Activated naive CD4-positive, alpha-beta T cell treated with anti-CD3 and anti-CD28 coated beads, Interleukin-2, amount 50 U/mL, for 24 hours (primary cell): ENCODE measurements at regions not wholly inside any gene's neighbourhood (a gene's known extent, or its start where the extent isn't known, plus 50 kb on each side); places are given as distances from the start of the nearest gene placed in this dataset.

Experiments
- H3K27ac Mint-ChIP-seq: one replicate; pipeline ENCODE4 v1.8.0; 2021; ENCODE audit warnings: mild to moderate bottlenecking, mixed read lengths
- H3K27me3 Mint-ChIP-seq: one replicate; pipeline ENCODE4 v1.8.0; 2021; ENCODE audit warnings: mixed read lengths
- H3K36me3 Mint-ChIP-seq: one replicate; pipeline ENCODE4 v1.8.0; 2021; ENCODE audit warnings: mixed read lengths
- H3K4me1 Mint-ChIP-seq: one replicate; pipeline ENCODE4 v1.8.0; 2021; ENCODE audit warnings: mixed read lengths
- H3K4me3 Mint-ChIP-seq: one replicate; pipeline ENCODE4 v1.8.0; 2021; ENCODE audit warnings: mild to moderate bottlenecking, mixed read lengths
- H3K9me3 Mint-ChIP-seq: one replicate; pipeline ENCODE4 v1.8.0; 2021; ENCODE audit warnings: mixed read lengths

DNA sequence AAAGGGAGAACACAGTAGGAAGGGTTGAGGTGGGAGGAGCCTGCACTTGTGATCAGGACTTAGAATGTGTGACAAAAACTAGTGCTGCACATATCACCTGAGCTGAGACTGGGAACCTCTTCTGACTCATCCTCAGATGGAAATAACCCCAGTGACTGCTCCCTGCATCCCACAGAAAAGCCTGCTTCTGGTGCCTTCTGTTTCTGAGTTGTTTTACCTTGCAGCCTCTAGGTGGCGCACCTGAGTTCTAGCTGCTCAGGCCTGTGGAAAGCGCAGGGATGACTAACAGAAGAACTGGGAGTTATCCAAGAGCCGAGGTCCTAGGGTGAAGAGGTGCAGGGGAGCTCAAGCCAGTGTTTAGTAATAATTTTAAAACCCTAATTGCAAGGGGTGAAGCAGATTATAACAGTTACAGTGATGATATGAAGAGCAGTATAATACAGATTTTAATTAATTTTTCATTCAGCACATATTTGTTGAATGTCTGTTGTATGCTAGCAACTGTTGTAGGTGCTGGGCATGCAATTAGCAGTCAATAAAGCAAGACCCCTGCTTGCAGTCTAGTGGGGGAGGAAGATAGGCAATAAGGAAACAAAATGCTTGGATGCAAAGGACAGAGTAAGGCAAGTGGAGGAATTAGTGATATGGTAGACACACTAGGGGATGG lies 302.5 kb downstream of the DHX35 start:
- Mint-ChIP-seq H3K36me3 (no peaks in the 10 kb centered on the region), H3K27me3 (peaks cover 5% of the 10 kb centered on the region), H3K4me1 (no peaks in the 10 kb centered on the region), H3K4me3 (no peak overlapping the region), H3K9me3 (no peaks in the 10 kb centered on the region), H3K27ac (no peak overlapping the region)

DNA sequence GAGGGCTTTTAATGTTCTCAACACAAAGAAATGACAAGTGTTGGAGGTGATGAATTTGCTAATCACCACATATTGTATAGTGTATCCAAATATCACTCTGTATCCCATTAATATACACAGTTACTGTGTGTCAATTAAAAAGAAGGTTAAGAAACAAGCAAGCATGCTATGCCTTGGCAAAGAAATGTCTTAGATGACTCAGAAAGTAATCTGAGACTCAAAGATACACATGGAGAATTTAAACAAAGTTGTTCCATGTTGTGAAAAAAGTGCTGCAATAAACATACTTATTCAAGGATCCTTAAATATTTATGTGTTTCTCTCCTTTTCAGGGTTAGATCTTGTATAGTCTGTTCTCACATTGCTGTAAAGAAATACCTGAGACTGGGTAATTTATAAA lies 300.9 kb downstream of the DHX35 start:
- Mint-ChIP-seq H3K27ac (no peak overlapping the region), H3K9me3 (no peaks in the 10 kb centered on the region), H3K36me3 (no peaks in the 10 kb centered on the region), H3K4me1 (no peaks in the 10 kb centered on the region), H3K4me3 (no peak overlapping the region), H3K27me3 (peaks cover 5% of the 10 kb centered on the region)

DNA sequence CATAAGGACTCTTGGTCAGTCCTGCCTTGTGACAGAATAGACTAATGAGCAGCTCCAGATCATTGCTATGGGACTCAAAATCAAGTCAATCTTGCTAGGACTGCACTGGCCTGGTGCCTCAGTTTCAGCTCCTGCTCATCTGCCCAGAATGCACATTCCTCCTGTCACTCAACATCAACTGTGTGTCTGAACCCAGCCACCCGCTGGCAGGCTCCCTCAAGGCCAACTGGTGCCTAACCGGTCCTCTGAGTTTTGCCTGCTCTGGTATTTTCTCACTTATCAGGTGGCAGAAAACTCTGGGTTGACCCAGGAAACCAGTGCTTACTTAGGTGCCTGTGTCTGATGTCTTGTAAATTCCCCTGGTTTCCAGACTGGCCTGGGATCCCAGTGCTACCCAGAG lies 297.7 kb downstream of the DHX35 start:
- Mint-ChIP-seq H3K27me3 (peaks cover 5% of the 10 kb centered on the region), H3K27ac (no peak overlapping the region), H3K4me1 (no peaks in the 10 kb centered on the region), H3K9me3 (no peaks in the 10 kb centered on the region), H3K4me3 (no peak overlapping the region), H3K36me3 (no peaks in the 10 kb centered on the region)

DNA sequence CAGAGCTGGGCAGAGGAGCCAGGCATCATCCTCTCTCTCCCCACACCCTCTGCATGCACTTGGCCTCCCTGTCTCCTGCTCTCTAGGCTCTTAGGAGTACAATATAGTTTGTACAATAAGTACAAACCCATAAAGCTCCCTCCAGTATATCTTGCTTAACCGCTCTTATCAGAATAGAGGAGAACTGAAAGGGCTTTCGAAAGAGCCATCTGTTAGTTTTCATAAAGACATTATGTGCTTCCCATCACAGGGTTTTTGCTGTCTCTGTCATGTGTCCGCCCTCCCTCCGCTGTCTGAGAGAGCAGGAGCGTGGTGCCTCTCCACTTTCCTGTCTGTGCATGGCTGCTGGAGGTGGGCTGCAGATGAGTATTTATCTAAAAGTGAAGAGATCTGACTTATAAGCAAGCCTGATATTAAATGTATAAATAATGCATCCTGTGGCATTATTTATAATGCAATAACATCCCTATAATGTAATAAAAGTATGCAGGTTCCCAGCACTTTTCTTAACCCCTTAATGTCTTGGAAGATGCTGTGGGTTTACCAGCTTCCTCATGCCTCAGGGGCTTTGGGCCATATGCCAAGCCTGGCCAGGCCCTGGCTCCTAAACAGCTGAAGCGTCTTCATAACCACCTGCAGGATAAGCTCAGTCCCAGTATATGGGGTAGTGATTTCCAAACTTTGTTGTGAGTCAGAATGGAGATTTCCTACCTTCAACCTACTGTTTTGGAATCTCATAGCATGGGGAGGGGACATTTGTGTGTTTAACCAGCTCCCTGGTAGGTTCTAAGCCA lies 297.1 kb downstream of the DHX35 start:
- no peaks in the 10 kb centered on the region for H3K9me3 Mint-ChIP-seq
- H3K36me3 Mint-ChIP-seq, result no peaks in the 10 kb centered on the region
- H3K4me1 Mint-ChIP-seq, result no peaks in the 10 kb centered on the region
- H3K27me3 Mint-ChIP-seq, result peaks cover 5% of the 10 kb centered on the region
- H3K4me3 Mint-ChIP-seq, result no peak overlapping the region
- H3K27ac Mint-ChIP-seq, result no peak overlapping the region

DNA sequence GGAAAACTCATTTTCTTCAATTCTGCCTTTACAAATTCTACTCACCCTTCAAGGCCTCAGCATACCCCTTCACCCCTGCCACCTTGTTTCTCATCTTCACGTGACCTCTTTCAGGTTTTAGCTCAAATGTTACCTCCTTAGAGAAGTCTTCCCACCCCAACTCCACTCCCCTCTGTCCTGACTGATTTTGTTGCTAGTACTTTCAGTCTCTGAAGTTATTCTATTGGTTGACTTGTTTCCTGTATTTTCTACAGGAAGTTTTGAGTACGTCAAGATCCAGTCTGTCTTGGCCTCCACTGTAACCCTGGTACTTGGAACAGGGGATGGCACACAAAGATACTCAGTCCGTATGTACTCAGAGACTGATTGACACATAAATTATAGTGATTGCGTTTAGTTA lies 296.1 kb downstream of the DHX35 start:
- Mint-ChIP-seq H3K4me1 (no peaks in the 10 kb centered on the region), H3K36me3 (no peaks in the 10 kb centered on the region), H3K27ac (no peak overlapping the region), H3K4me3 (no peak overlapping the region), H3K9me3 (no peaks in the 10 kb centered on the region), H3K27me3 (peaks cover 5% of the 10 kb centered on the region)

DNA sequence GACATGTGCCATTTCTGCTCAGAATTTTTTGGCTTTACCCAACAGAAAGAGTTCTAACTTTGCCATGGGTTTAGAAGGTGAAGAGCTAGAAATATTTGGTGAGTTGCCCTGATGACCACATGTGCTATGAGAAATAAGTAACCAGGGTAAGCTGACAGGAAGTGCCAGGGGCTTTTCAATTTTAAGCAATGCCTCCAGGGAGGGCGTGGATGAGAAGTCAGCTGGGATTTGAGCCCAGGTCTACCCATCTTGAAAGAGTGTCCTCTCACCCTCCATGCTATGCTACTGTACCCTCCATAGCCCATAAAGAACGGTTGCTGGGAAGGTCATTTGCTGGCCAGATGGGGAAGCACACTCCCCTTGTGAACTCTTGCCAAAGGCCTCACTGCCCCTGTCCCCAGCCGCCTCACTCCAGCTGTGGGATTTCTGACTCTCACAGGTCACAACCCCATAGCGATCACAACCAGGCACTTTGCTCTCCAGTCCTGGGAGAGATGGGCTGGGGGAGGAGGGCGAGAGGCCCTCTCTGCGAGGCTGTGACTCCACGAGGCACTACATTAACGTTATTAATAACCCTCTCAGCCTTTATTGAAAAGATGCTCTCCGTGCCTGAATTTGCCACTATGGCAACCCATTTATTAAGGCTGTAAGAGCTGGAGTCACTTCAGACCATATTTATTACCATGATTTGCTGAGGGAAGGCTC lies 291.1 kb downstream of the DHX35 start:
- Mint-ChIP-seq H3K36me3 (no peaks in the 10 kb centered on the region), H3K4me1 (no peaks in the 10 kb centered on the region), H3K9me3 (no peaks in the 10 kb centered on the region), H3K27ac (no peak overlapping the region), H3K27me3 (no peaks in the 10 kb centered on the region), H3K4me3 (no peak overlapping the region)

DNA sequence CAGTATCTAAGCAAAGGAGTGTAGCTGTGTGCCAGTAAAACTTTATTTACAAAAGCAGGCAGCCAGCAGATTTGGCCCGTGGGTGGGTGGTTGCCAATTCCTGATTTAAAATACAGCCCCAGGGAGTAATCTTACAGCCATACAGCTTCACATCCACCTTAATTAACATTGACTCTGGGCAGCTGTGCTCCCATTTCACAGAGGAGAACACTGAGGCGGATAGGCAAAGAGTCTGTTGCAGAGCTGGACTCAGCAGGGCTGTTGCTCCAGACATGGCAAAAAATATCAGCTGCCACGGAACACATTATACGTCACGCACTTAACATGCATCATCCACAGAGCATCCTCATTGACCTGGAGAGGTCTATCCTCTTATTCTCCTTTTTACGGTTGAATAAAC lies 289.9 kb downstream of the DHX35 start:
- H3K27ac Mint-ChIP-seq, result no peak overlapping the region
- H3K27me3 Mint-ChIP-seq, result no peaks in the 10 kb centered on the region
- H3K36me3 Mint-ChIP-seq, result no peaks in the 10 kb centered on the region
- H3K4me1 Mint-ChIP-seq, result no peaks in the 10 kb centered on the region
- H3K9me3 Mint-ChIP-seq, result no peaks in the 10 kb centered on the region
- H3K4me3 Mint-ChIP-seq, result no peak overlapping the region

DNA sequence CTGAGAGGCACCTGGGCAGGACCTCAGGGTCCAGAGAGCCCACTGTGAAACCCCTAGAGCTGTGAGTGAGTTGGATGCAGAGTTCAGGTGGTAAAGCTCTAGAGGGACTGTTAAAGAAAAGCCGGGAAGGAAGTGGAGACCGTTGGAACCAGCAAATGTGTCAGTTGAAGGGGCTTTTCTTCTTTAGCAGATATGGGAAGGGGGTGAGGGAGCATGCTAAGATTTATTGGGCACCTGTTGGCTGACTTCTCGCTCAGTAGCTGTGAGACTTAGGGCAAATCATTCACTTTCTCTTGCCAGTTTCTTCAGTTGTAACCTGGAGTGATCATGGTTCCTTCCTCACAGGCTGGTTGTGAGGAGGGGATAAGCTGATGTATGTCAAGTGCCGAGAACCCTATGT lies 287.7 kb downstream of the DHX35 start:
- no peaks in the 10 kb centered on the region for H3K9me3 Mint-ChIP-seq
- no peak overlapping the region for H3K27ac Mint-ChIP-seq
- no peaks in the 10 kb centered on the region for H3K36me3 Mint-ChIP-seq
- H3K27me3 Mint-ChIP-seq, result no peaks in the 10 kb centered on the region
- peaks cover 7% of the 10 kb centered on the region for H3K4me1 Mint-ChIP-seq
- no peak overlapping the region for H3K4me3 Mint-ChIP-seq

DNA sequence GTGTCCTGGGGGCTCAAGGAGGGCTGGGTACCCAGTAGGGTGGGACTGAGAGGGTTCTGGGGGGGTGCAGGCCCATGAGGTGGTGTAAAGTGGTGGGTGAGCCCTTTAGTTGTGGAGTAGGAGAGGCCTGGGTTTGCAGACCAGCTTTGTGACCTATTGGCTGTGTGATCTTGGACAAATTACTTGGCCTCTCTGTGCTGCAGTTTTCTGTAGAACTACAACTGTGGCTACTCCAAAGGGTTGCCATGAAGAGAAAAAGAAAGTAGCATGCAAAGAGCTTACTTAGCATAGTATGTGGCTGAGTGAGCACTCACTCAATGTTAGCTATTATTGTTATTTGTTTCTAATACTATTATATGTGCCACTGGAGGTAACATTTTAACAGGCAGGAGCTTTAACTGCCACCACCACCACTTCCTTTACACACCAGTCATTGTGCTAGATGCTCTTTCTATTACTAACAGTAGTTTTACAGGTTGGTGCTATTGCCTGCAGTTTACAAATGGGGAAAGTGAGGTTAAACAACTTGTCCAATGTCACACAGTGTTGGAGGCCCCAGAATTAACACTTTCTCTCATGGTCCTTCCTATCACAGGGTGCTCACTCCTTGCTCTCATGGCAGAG lies 286.8 kb downstream of the DHX35 start:
- Mint-ChIP-seq H3K36me3 (no peaks in the 10 kb centered on the region), H3K4me1 (peaks cover 7% of the 10 kb centered on the region), H3K4me3 (no peak overlapping the region), H3K27ac (no peak overlapping the region), H3K27me3 (peaks cover 1% of the 10 kb centered on the region), H3K9me3 (no peaks in the 10 kb centered on the region)

DNA sequence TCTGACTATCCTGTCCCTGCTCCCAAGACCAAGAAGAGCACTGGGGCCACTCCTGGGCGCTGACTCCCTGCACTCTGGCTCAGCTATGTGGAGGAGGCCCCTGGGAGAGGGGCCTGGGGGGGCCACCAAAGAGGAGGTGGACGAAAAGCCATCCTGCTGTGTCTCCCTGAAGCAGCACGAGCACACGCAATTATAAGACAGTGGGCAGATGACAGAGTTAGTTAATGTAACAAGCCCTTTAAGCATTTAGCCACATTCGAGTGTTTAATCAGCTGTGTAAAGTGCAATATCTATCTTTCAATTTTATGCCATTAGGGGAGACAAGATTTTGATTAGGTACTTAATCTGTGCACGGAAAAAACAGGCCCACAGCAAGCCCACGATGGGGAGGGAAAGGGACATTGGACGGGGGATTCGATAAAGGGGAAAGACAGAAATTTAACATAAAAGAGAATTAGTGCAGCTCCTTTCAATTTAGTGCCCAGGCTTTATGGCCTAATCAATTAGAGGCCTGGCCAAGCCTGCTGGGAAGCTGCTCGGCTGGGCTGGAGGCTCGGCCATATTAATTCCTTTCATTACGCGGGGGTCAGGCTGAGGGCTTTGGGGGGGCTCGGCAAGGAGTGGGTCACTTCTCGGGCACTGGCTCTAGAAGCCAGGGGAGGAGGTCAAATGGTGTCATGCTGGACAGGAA lies 286.2 kb downstream of the DHX35 start:
- Mint-ChIP-seq H3K4me1 (peaks cover 7% of the 10 kb centered on the region), H3K4me3 (no peak overlapping the region), H3K27ac (no peak overlapping the region), H3K36me3 (no peaks in the 10 kb centered on the region), H3K9me3 (no peaks in the 10 kb centered on the region), H3K27me3 (peaks cover 2% of the 10 kb centered on the region)

DNA sequence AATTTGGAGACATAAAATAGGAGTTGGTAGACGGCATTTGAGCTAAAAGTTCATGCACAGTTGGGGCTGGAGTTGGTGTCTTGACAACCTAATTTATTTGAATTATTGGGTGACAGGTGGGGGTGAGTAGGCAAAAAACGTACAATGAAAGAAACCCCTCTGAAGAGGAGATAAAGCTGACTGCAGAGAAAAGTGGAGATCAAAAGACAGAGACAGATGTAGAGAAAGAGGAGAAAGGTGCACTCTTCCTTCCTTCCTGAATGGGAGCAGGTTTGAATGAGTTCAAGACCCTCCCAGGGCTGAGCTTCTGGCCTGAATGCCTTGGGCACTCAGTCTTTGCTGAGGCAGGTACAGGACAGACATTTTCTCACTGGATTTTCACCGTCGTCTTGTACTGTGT lies 284.3 kb downstream of the DHX35 start:
- Mint-ChIP-seq H3K4me1 (peaks cover 7% of the 10 kb centered on the region), H3K36me3 (no peaks in the 10 kb centered on the region), H3K27me3 (peaks cover 2% of the 10 kb centered on the region), H3K27ac (no peak overlapping the region), H3K9me3 (no peaks in the 10 kb centered on the region), H3K4me3 (no peak overlapping the region)

DNA sequence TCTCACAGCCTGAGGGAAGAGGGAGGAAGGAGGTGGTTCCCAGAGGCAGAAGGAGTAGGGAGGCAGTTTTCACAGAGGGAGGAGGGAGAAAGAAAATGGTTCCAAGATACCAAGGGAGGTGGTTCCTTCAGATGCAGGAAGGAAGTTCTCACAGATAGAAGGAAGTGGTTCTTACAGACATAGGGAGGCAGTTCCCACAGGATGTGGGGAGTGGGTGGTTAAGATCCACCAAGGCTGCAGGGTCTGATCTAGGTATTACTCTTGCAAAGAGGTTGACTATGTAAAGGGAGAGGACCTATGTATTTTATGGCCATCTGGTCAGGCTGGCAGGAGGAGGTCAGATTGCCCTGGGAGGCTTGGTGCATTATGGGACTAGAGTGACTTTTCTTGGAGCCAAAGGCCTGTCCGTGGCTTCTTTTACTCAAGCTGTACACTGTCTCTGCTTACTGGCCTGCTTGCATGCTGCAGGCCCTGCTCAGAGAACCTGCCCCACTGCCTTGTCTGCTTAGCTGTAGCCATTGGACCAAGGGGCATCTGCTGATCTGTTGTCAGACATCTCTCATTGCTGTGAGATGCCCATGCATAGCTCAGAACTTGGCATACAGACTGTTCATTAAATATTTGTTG lies 283.7 kb downstream of the DHX35 start:
- Mint-ChIP-seq H3K36me3 (no peaks in the 10 kb centered on the region), H3K27me3 (peaks cover 2% of the 10 kb centered on the region), H3K9me3 (no peaks in the 10 kb centered on the region), H3K4me1 (peaks cover 7% of the 10 kb centered on the region), H3K4me3 (no peak overlapping the region), H3K27ac (no peak overlapping the region)

DNA sequence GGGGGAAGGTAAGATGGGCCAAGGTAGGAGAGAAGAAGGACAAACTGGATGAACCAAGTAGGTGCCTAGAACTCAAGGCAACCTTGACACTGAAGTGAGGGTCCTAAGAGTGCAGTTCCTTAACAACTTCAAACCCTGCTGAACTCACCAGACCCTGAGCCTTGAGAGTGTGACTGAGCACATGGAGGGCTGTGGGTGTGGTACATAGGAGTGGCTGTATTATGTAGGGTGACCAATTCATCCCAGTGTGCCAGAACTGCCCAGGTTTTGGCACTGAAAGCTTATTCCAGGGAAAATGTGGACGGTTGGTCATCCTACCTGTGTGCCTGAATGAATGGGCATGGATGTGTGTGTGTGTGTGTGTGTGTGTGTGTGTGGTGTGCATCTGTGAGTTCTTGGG lies 281.8 kb downstream of the DHX35 start:
- H3K27ac Mint-ChIP-seq, result no peak overlapping the region
- H3K36me3 Mint-ChIP-seq, result no peaks in the 10 kb centered on the region
- no peaks in the 10 kb centered on the region for H3K9me3 Mint-ChIP-seq
- no peak overlapping the region for H3K4me3 Mint-ChIP-seq
- H3K4me1 Mint-ChIP-seq, result peaks cover 7% of the 10 kb centered on the region
- peaks cover 2% of the 10 kb centered on the region for H3K27me3 Mint-ChIP-seq

DNA sequence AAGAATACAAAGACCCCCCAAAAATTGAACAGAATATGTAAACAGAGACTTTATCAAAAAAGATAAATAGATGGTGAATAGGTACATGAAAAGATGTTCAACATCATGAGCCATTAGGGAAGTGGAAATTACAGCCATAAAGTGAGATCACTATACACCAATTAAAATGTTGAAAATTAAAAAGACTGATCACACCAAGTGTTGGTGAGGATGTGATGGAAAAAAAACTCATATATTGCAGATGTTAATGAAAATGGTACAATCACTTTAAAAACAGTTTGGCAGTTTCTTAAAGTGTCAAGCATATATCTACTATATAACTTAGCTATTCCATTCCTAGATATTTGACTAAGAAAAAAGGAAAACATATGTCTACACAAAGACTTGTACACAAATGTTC lies 280.5 kb downstream of the DHX35 start:
- Mint-ChIP-seq H3K36me3 (no peaks in the 10 kb centered on the region), H3K27ac (no peak overlapping the region), H3K27me3 (peaks cover 2% of the 10 kb centered on the region), H3K4me3 (no peak overlapping the region), H3K9me3 (no peaks in the 10 kb centered on the region), H3K4me1 (peaks cover 7% of the 10 kb centered on the region)

DNA sequence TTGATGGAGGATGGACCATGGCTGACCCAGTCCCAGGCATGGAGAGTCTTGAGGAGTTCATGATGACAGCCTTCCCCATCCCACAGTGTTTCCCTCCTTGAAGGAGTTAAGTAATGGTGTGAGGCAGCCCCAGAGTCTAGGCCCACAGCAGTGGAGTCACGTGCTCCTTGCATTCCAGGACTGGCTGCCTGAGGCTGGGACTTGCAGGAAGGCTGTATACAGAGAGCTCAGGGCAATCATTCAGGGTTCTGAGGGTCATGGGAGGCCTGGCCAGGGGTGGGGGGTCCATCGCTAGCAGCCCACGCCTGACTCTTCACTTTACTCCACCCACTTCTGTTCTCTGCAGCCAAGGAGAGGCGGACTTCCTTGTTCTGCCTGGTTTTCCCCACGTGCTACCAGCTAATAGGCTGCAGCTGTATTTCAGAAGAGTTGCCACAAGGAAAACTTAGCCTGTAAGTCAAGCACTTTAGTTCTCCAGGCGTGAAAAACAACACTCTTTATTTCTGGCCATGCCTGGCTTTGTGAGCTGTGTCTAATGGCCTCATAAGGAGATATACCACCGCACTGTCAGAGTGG lies 272.5 kb downstream of the DHX35 start:
- no peak overlapping the region for H3K4me3 Mint-ChIP-seq
- no peaks in the 10 kb centered on the region for H3K4me1 Mint-ChIP-seq
- H3K27me3 Mint-ChIP-seq, result no peaks in the 10 kb centered on the region
- no peak overlapping the region for H3K27ac Mint-ChIP-seq
- no peaks in the 10 kb centered on the region for H3K9me3 Mint-ChIP-seq
- H3K36me3 Mint-ChIP-seq, result no peaks in the 10 kb centered on the region
